Peyer's patch (tissue), 4 donors: ENCODE measurements at regions not wholly inside any gene's neighbourhood (a gene's known extent, or its start where the extent isn't known, plus 50 kb on each side); places are given as distances from the start of the nearest gene placed in this dataset.

Experiments
- CTCF ChIP-seq, 6 experiments: fragments of 450-650 bp in 4 of 6; fragments of 200-600 bp in 2 of 6; sonication (generic) in 1 of 6; IDR thresholded peaks; one replicate each; pipeline ENCODE4 v1.5.1; 2017 to 2019; ENCODE audit warnings: antibody characterized with exemption in 6 of 6, mild to moderate bottlenecking in 3 of 6, moderate library complexity in 1 of 6
- POLR2A ChIP-seq, 2 donors: fragments of 450-650 bp; IDR thresholded peaks; one replicate each; pipeline ENCODE4 v1.5.1; 2017; ENCODE audit warnings: antibody characterized with exemption in 2 of 2, mild to moderate bottlenecking in 2 of 2, moderate library complexity in 2 of 2

GRCh38 chr5:142511358-142511757 is 174.5 kb downstream of the FGF1 start:
- TF ChIP-seq CTCF (IDR thresholded peaks at IDR 0.05) (no peak), POLR2A (IDR thresholded peaks at IDR 0.05) (no peak)
